HG03520 (cell line): ENCODE measurements at regions not wholly inside any gene's neighbourhood (a gene's known extent, or its start where the extent isn't known, plus 50 kb on each side); places are given as distances from the start of the nearest gene placed in this dataset.
A peak's percentile ranks its signal among the peaks of the same experiment; 100 is the strongest.
"Not testable (repeated sequence)": the region's sequence is repeated elsewhere in the genome, so short reads cannot be mapped to it uniquely, and the experiment has no call there.

Experiments used
- ATAC-seq: cut with Tn5 transposase; IDR thresholded peaks from one replicate; pipeline ENCODE4 v1.9.1; 2021; ENCODE audit warnings: mild to moderate bottlenecking, moderate library complexity; ENCODE audit not compliant: unreplicated experiment

- ATAC-seq, result no peak
Measured at GRCh38 chr2:60358476-60358875, 195.0 kb downstream of the BCL11A start.

- no peak for ATAC-seq
Measured at GRCh38 chr2:60357996-60358395, 195.5 kb downstream of the BCL11A start.

- no peak for ATAC-seq
Measured at GRCh38 chr2:60356346-60356745, 197.1 kb downstream of the BCL11A start.

- no peak for ATAC-seq
Measured at GRCh38 chr2:60355849-60356261, 197.6 kb downstream of the BCL11A start.

- no peak for ATAC-seq
Measured at GRCh38 chr2:60354713-60355112, 198.7 kb downstream of the BCL11A start.

GRCh38 chr2:60353863-60354262 is 199.6 kb downstream of the BCL11A start:
- peak; percentile 32 for ATAC-seq

GRCh38 chr2:60353406-60353800 is 200.1 kb downstream of the BCL11A start:
- ATAC-seq, result peak; percentile 10

- ATAC-seq, result no peak
Measured at GRCh38 chr2:60352491-60353405, 200.7 kb downstream of the BCL11A start.

GRCh38 chr2:60351802-60352201 is 201.7 kb downstream of the BCL11A start:
- no peak for ATAC-seq

GRCh38 chr2:60351321-60351720 is 202.1 kb downstream of the BCL11A start:
- ATAC-seq, result no peak

- no peak for ATAC-seq
Measured at GRCh38 chr2:60350791-60351190, 202.7 kb downstream of the BCL11A start.

- no peak for ATAC-seq
Measured at GRCh38 chr2:60347781-60348180, 205.7 kb downstream of the BCL11A start.

GRCh38 chr2:60342491-60342890 is 211.0 kb downstream of the BCL11A start:
- not testable (repeated sequence) for ATAC-seq

- ATAC-seq, result no peak
Measured at GRCh38 chr2:60341151-60341550, 212.3 kb downstream of the BCL11A start.

GRCh38 chr2:60339286-60339685 is 214.2 kb downstream of the BCL11A start:
- no peak for ATAC-seq

GRCh38 chr2:60337142-60337497 is 216.3 kb downstream of the BCL11A start:
- ATAC-seq, result no peak

GRCh38 chr2:60336442-60337141 is 216.9 kb downstream of the BCL11A start:
- no peak for ATAC-seq

GRCh38 chr2:60335533-60336237 is 217.8 kb downstream of the BCL11A start:
- ATAC-seq, result no peak

GRCh38 chr2:60334610-60335009 is 218.8 kb downstream of the BCL11A start:
- no peak for ATAC-seq

- ATAC-seq, result no peak
Measured at GRCh38 chr2:60333264-60333663, 220.2 kb downstream of the BCL11A start.

GRCh38 chr2:60331115-60331809 is 222.2 kb downstream of the BCL11A start:
- ATAC-seq, result no peak
